A673 (cell line): ENCODE measurements at regions not wholly inside any gene's neighbourhood (a gene's known extent, or its start where the extent isn't known, plus 50 kb on each side); places are given as distances from the start of the nearest gene placed in this dataset.

ENCODE experiments used
- EZH2 ChIP-seq: fragments of 200-600 bp; sonication (generic); IDR thresholded peaks from 2 replicates; pipeline ENCODE4 v1.6.1; 2017; ENCODE audit warnings: borderline replicate concordance, low read depth, mild to moderate bottlenecking, mixed read lengths, antibody characterized with exemption, low read length; ENCODE audit not compliant: poor library complexity, severe bottlenecking
- TF ChIP-seq, protein P1 (sequence below): fragments of 300-800, 200-600 bp; sonication (generic); conservative IDR thresholded peaks from 2 replicates; pipeline ENCODE4 v1.5.1; 2017; ENCODE audit warnings: low read depth, mild to moderate bottlenecking, antibody characterized with exemption, low read length, moderate library complexity, mixed read lengths

DNA sequence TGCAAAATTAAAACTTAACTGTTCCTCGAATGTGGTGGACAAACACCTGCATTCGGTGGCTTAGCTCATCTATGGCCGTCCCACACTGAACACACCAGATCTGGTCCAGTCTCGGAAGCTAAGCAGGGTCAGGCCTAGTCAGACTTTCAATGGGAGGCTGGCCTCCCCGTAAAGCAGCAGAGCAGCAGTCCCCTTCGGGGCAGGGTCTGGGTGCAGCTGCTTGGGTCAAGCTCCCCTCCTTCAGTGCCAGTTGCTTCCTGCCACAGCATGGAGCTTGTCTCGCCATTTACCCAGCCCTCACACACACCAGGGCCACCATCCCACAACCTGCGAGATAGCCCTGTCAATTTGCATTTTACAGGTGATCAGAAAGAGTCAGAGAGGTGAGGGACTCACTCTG, 93.2 kb downstream of the TUBA3C start:
- TF ChIP-seq EZH2, result no peak
- TF ChIP-seq, protein P1, sequence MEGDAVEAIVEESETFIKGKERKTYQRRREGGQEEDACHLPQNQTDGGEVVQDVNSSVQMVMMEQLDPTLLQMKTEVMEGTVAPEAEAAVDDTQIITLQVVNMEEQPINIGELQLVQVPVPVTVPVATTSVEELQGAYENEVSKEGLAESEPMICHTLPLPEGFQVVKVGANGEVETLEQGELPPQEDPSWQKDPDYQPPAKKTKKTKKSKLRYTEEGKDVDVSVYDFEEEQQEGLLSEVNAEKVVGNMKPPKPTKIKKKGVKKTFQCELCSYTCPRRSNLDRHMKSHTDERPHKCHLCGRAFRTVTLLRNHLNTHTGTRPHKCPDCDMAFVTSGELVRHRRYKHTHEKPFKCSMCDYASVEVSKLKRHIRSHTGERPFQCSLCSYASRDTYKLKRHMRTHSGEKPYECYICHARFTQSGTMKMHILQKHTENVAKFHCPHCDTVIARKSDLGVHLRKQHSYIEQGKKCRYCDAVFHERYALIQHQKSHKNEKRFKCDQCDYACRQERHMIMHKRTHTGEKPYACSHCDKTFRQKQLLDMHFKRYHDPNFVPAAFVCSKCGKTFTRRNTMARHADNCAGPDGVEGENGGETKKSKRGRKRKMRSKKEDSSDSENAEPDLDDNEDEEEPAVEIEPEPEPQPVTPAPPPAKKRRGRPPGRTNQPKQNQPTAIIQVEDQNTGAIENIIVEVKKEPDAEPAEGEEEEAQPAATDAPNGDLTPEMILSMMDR, result no peak
